A673 (cell line): ENCODE measurements at regions not wholly inside any gene's neighbourhood (a gene's known extent, or its start where the extent isn't known, plus 50 kb on each side); places are given as distances from the start of the nearest gene placed in this dataset.

Experiments used
- EZH2 ChIP-seq: fragments of 200-600 bp; sonication (generic); IDR thresholded peaks from 2 replicates; pipeline ENCODE4 v1.6.1; 2017; ENCODE audit warnings: borderline replicate concordance, low read depth, mild to moderate bottlenecking, mixed read lengths, antibody characterized with exemption, low read length; ENCODE audit not compliant: poor library complexity, severe bottlenecking
- TF ChIP-seq, protein P1 (sequence below): fragments of 300-800, 200-600 bp; sonication (generic); conservative IDR thresholded peaks from 2 replicates; pipeline ENCODE4 v1.5.1; 2017; ENCODE audit warnings: low read depth, mild to moderate bottlenecking, antibody characterized with exemption, low read length, moderate library complexity, mixed read lengths

DNA sequence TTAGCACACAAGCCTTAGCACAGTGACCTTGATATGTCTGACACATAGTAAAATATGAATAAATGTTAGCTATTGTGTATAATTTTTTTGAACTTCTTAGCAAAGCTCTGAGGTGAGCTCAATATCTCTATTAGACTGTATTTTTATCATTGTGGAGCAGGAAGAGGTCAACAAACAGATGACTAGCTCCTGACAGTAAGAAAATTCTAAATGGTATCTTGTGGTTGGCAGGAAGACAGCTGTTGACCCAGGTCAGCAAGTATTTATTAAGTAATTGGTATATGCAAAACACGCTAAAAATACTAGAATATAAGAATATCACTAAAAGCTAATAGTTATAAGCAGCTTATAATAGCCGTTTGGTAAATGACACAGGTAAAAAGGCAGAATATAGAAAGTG, 77.5 kb upstream of the MARCKS start:
- TF ChIP-seq, protein P1, sequence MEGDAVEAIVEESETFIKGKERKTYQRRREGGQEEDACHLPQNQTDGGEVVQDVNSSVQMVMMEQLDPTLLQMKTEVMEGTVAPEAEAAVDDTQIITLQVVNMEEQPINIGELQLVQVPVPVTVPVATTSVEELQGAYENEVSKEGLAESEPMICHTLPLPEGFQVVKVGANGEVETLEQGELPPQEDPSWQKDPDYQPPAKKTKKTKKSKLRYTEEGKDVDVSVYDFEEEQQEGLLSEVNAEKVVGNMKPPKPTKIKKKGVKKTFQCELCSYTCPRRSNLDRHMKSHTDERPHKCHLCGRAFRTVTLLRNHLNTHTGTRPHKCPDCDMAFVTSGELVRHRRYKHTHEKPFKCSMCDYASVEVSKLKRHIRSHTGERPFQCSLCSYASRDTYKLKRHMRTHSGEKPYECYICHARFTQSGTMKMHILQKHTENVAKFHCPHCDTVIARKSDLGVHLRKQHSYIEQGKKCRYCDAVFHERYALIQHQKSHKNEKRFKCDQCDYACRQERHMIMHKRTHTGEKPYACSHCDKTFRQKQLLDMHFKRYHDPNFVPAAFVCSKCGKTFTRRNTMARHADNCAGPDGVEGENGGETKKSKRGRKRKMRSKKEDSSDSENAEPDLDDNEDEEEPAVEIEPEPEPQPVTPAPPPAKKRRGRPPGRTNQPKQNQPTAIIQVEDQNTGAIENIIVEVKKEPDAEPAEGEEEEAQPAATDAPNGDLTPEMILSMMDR: no peak
- no peak for TF ChIP-seq EZH2
